NCI-H2227 (cell line): ENCODE measurements at regions not wholly inside any gene's neighbourhood (a gene's known extent, or its start where the extent isn't known, plus 50 kb on each side); places are given as distances from the start of the nearest gene placed in this dataset.

ENCODE experiments used
- DNase-seq: peaks from one replicate; lab custom pipeline; 2025; ENCODE audit not compliant: unreplicated experiment; lab: John Stamatoyannopoulos, UW

DNA sequence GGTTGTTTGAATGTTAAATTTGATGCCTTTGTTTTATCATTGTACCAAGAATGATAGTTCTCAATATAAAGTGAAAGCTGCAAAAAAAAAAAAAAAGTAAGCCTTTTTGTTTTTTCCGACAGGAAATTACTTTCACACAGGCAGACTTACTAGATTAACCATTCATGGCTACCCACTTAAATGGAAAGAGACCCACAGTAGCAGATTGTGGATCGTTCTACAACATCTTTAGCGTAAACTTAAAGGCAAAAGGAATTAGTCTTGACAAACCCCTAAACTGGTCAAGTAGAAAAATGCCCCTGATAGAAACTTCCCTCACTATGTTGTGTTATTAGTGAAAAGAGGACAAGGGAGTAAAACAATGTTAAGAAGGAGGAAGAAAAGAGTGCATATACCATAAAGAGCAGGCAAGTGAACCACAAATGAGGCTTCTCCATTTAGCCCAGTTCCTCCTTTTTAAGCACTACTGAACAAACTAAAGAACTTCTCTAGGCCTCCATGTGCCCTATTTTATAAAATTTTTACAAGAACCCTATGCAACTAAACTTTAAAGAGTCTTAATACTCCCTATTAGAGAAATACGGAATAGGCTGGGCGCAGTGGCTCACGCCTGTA lies 1560.3 kb downstream of the MRPL39 start:
- no peak for DNase-seq

- DNase-seq, result no peak
Observed at GRCh38 chr21:24045775-24046215, 1561.5 kb downstream of the MRPL39 start.

DNA sequence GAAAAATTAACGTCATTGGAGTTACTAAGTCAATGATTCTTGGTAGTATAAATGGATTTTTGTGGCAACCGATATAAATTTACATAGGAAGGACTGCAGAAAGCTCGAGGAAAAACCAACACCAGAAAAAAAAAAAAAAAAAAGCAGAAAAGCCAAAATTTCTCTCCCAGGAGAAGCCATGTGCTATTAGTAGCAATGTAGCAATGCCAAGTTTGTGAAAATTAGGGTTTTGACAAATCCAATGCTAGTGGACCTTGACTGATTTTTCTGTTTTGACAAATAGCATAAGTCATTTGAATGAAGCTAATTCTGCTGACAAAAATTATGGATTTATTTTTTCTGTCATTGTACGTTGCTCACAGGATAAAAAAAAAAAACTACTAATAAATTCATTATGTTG lies 1561.9 kb downstream of the MRPL39 start:
- DNase-seq, result no peak

- no peak for DNase-seq
Observed at GRCh38 chr21:24042687-24043086, 1564.6 kb downstream of the MRPL39 start.

DNA sequence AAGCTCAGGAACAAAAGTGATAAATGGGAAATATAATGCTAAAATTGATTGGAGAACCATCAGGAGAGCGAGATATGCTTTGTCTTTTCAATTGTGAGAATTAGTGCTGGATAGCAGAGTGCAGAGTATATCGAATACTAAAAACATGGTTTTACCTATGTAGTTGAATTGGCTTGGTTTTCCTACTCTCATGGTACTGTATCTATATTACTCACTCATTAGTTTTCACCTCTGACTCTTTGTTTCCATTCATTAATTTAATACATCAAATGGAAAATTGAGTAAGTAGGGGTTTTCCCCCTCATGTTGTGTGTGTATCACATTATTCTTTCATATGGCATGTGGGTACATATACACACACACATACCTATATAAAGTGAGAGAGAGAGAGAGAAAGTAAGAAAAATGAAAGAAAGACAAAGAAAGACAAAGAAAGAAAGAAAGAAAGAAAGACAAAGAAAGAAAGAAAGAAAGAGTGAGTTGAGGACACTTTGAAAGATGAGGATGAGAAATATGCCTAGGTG lies 1574.5 kb downstream of the MRPL39 start:
- no peak for DNase-seq

- no peak for DNase-seq
Observed at GRCh38 chr21:24027396-24027795, 1579.9 kb downstream of the MRPL39 start.

DNA sequence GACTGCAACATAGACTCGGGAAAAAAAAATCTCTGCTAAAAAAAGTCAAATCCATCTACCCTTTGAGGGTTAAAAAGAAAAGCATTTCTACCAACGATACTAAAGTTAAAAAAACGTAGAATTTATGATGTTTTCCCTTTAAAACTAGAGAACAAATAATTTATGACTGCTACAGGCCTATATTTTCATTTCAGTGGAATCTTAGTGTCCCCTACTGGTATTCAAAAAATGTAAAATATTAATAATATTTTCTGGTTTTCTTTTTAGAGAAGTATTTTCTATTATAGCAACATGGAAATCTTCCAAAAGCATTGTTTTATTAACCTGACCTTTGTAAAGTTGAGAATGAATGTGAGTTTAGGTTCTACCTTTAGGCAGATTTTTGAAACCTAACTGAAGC lies 1582.2 kb downstream of the MRPL39 start:
- DNase-seq, result no peak

DNA sequence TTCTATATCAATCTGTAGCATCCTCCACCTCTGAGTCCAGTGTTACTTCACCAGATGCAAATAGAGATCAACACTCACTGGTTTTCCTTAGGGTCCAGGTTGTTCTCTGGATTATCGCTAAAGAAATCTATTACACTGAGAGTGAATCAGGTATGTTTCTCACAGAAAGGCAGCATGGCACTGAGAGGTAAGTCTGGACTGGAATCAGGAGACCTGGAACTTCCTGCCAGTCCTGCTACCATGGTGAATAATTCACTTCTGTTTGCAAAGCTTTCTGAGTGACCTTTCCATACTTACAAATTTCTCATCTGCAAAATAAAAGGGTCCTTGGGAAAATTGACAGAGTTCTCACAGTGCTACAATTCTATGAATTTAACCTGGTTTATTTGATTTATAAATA lies 1583.3 kb downstream of the MRPL39 start:
- DNase-seq, result no peak

DNA sequence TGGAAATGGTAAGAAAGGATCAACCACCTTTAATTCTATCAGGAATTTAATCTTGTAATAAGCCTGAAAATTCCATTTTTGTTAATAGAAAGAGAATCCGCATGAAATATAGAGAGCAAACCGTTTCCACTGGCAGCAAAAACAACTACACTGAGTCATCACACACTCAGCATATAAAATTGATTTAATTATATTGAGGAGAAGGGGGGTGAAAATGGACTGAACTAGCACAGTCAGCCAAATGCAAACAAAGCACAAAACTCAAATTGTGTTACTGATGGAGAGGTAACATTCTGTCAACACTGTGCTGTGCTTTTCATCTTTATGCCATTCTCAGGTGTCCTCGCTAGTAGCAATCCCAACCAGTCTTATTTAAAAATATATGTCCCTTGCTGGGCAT lies 1583.9 kb downstream of the MRPL39 start:
- DNase-seq, result no peak

DNA sequence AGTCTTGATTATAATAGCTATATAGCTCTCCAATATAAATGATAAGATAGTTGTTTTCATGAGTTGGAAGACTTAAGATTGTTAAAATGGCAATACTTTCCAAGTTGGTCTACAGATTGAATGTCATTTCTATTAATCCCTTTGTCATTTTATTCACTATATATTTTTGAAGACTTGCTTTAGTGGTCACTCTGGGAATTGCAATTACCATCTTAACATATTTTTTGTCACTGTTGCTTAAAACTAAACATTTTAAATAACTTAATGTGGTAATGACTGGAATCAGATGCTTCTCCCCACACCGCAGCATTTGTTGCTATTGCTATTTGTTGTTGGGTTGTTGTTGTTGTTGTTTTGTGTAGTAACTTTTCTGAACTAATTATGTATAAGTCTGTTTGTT lies 1592.9 kb downstream of the MRPL39 start:
- DNase-seq, result no peak

DNA sequence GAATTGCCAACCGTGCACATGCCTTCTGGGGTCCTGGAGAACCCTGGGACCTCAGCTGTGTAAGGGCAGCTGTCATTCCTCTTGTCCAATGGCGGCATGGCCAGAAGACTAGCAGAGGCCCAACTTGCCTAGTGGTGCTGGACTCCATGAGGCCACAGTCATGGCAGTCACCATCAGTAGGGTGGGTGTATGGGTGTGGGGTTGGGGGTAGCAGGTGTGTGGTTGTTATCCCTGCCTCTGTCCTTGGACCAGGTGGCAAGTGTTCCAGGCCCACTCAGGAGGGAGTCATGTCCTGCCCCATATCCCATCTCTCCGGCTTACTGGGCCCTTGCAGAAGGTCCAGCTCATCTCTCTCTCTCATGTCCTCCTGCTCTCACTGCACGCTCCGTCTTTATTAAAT lies 1596.2 kb downstream of the MRPL39 start:
- no peak for DNase-seq

- DNase-seq, result no peak
Observed at GRCh38 chr21:24007592-24007991, 1599.7 kb downstream of the MRPL39 start.

GRCh38 chr21:23986987-23987386 lies 1620.3 kb downstream of the MRPL39 start:
- DNase-seq, result no peak

- no peak for DNase-seq
Observed at GRCh38 chr21:23986214-23986613, 1621.1 kb downstream of the MRPL39 start.

DNA sequence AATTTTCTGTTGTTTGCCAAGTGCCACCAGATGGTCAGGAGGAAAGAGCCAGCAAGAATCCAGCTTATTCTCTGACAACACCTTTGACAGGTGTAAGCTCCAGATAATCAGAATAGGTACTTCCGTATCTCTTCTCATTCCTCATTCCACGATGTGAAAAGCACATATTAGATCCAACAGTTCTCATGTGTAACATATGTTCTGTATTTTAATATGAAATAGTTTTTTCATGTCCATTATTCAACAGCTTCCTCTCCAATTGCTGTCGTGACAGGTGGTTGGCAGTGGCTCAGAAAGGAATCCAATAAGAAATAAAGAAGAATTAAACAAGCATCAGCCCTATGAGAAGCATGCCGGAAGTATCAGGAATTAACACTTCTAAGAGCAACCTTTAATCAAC lies 1624.7 kb downstream of the MRPL39 start:
- no peak for DNase-seq

GRCh38 chr21:23977971-23978370 lies 1629.3 kb downstream of the MRPL39 start:
- no peak for DNase-seq

GRCh38 chr21:23968722-23969647 lies 1638.3 kb downstream of the MRPL39 start:
- no peak for DNase-seq

DNA sequence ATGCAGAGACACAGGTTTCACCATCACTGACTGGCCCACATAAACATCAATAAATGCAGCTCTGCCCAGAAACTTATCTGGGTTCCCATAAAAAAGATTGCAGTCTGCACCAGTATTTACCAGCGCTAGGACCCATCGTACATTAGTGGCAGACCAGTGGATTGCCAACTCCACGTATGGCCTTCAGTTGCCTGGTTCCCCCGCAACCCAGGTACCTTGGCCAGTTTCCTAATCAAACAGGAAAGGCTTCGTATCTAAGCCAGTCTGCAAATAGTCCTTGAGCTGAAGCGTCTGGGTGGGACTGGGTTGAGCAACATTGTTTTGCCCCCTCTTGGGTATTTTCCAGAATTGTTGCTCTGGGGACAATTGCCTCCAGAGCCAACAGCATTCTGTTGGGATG lies 1639.3 kb downstream of the MRPL39 start:
- DNase-seq, result no peak

- no peak for DNase-seq
Observed at GRCh38 chr21:23963454-23963853, 1643.8 kb downstream of the MRPL39 start.

GRCh38 chr21:23960769-23961168 lies 1646.5 kb downstream of the MRPL39 start:
- no peak for DNase-seq

- DNase-seq, result no peak
Observed at GRCh38 chr21:23955135-23955843, 1652.0 kb downstream of the MRPL39 start.

- DNase-seq, result no peak
Observed at GRCh38 chr21:23952269-23952668, 1655.0 kb downstream of the MRPL39 start.
